ENCODE measurements at regions not wholly inside any gene's neighbourhood (a gene's known extent, or its start where the extent isn't known, plus 50 kb on each side); places are given as distances from the start of the nearest gene placed in this dataset.
"Not testable (repeated sequence)": the region's sequence is repeated elsewhere in the genome, so short reads cannot be mapped to it uniquely, and the experiment has no call there.

- FAIRE-seq (no peak), DNase-seq (ENCODE audit: extremely low spot score, insufficient read length, low read depth) (no peak)
Measured at GRCh38 chr5:89826938-89827337, 582.6 kb downstream of the CETN3 start.

DNA sequence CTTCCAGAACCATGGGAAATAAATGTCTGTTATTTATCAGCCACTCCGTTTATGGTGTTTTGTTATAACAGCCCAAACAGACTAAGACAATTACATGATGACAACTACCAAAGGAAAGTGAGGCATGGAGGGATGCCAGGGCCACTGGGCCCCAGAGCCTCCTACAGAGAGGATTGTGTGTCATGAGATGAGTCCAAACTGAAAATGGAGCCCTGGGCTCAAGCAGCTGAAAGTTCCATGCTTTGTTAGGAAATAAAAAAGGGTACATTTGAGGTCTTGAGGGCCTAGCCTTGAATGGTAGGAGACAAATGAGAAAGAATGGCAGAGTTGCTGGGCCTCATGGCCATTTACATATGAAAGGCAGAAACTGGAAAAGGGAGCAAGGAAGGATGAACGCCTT lies 586.5 kb downstream of the CETN3 start:
- DNase-seq (ENCODE audit: extremely low spot score, insufficient read length, low read depth) (no peak), FAIRE-seq (no peak)

- no peak for FAIRE-seq
- no peak for DNase-seq (ENCODE audit: extremely low spot score, insufficient read length, low read depth)
Measured at GRCh38 chr5:89817841-89818240, 591.7 kb downstream of the CETN3 start.

- FAIRE-seq = no peak
- DNase-seq (ENCODE audit: extremely low spot score, insufficient read length, low read depth) = no peak
Measured at GRCh38 chr5:89816038-89816437, 593.5 kb downstream of the CETN3 start.

DNA sequence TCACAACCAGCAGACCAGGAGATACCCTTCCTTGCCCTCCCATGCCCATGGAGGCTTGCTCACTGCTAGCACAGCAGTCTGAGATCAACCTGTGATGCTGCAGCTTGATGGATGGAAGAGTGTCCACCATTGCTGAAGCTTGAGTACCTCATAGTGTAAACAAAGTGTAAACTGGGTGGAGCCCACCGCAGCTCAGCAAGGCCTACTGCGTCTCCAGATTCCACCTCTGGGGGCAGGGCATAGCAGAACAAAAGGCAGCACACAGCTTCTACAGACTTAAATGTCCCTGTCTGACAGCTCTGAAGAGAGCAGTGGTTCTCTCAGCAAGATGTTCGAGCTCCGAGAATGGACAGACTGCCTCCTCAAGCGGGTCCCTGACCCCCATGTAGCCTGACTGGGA lies 608.8 kb downstream of the CETN3 start:
- not testable (repeated sequence) for FAIRE-seq; DNase-seq (ENCODE audit: extremely low spot score, insufficient read length, low read depth)

GRCh38 chr5:89794504-89794903 lies 615.1 kb downstream of the CETN3 start:
- DNase-seq (ENCODE audit: extremely low spot score, insufficient read length, low read depth); FAIRE-seq: not testable (repeated sequence)

DNA sequence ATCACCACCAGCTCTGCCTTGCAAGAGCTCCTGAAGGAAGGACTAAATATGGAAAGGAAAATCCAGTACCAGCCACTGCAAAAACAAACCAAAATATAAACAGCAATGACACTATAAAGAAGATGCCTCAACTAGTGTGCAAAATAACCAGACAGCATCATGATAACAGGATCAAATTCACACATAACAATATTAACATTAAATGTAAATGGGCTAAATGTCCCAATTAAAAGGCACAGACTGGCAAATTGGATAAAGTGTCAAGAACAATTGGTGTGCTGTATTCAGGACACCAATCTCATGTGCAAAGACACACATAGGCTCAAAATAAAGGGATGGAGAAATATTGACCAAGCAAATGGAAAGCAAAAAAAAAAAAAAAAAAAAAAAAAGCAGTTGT lies 629.8 kb downstream of the CETN3 start:
- not testable (repeated sequence) for FAIRE-seq; DNase-seq (ENCODE audit: extremely low spot score, insufficient read length, low read depth)

GRCh38 chr5:89777758-89778157 lies 631.8 kb downstream of the CETN3 start:
- no peak for FAIRE-seq
- no peak for DNase-seq (ENCODE audit: extremely low spot score, insufficient read length, low read depth)

DNA sequence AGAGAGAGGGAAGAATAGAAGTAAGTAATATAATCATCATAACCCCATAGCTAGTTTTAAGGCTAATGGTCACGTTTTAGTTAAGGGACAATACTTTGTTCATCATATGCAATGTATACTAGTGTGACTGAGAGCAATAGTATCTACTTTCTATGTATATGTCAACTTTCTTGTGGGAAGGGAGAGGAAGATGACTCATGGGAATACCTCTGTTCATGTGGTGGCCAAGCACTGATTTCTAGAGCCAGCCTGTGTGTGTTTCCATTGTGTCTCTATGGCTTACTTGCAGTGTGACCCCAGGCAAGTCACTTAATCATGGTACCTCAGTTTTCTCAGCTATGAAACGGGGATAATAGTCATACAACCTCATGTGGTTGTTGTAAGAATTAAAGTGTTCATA lies 639.6 kb downstream of the CETN3 start:
- DNase-seq (ENCODE audit: extremely low spot score, insufficient read length, low read depth) (no peak), FAIRE-seq (no peak)

GRCh38 chr5:89759802-89760201 lies 649.8 kb downstream of the CETN3 start:
- DNase-seq (ENCODE audit: extremely low spot score, insufficient read length, low read depth) = no peak
- FAIRE-seq = no peak

GRCh38 chr5:89758146-89758545 lies 651.4 kb downstream of the CETN3 start:
- DNase-seq (ENCODE audit: extremely low spot score, insufficient read length, low read depth) = no peak
- no peak for FAIRE-seq

GRCh38 chr5:89756955-89757354 lies 652.6 kb downstream of the CETN3 start:
- DNase-seq (ENCODE audit: extremely low spot score, insufficient read length, low read depth) (no peak), FAIRE-seq (no peak)

- DNase-seq (ENCODE audit: extremely low spot score, insufficient read length, low read depth) = no peak
- no peak for FAIRE-seq
Measured at GRCh38 chr5:89755024-89755423, 654.5 kb downstream of the CETN3 start.

DNA sequence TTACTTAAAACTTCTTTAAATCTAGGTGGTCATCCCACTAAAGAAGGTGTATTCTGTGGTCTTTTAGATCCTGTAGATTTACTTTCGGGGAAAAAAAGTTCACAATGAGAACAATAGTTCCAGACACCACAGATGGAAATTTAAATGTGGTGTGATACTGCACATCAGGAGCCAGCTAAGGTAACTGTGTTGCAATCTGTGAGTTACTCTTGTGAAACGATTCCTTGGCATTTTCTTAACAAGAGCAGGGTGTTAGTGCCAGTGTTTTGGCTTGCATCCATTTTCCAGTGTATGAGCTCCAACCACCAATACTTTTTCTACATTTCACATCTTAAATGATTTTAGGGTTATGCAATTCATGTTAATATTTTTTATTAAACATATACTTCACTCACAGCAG lies 674.5 kb downstream of the CETN3 start:
- DNase-seq (ENCODE audit: extremely low spot score, insufficient read length, low read depth) (no peak), FAIRE-seq (no peak)

GRCh38 chr5:89733772-89734171 lies 675.8 kb downstream of the CETN3 start:
- FAIRE-seq = no peak

GRCh38 chr5:89729623-89730301 lies 679.8 kb downstream of the CETN3 start:
- no peak for FAIRE-seq
- no peak for DNase-seq (ENCODE audit: extremely low spot score, insufficient read length, low read depth)

More at GRCh38 chr5:89733772-89734171, 675.8 kb downstream of the CETN3 start:
- DNase-seq (ENCODE audit: extremely low spot score, insufficient read length, low read depth) = no peak

DNA sequence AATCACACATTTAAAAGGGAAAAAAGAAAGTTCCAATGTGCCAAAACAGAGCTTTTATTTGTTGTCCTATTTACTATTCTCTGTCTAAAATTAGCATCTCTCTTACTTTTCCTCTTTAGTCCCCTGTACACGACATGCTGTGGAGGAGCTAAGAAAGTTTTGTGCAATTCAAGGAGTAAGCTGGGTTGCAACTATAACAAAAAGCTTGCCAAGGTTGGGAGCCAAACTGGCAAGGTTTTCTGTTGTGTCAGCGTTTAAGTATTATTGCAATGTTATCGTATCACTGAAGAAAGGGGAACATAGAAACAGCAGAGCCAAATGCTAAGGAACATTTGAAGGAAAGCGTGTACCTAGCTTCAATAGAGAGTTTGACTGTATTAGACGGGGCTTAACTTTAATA lies 680.8 kb downstream of the CETN3 start:
- no peak for DNase-seq (ENCODE audit: extremely low spot score, insufficient read length, low read depth)
- no peak for FAIRE-seq

- DNase-seq (ENCODE audit: extremely low spot score, insufficient read length, low read depth) (no peak), FAIRE-seq (no peak)
Measured at GRCh38 chr5:89728134-89728533, 681.4 kb downstream of the CETN3 start.

- FAIRE-seq = no peak
- DNase-seq (ENCODE audit: extremely low spot score, insufficient read length, low read depth) = no peak
Measured at GRCh38 chr5:89724379-89725095, 685.0 kb downstream of the CETN3 start.

- DNase-seq (ENCODE audit: extremely low spot score, insufficient read length, low read depth) = no peak
- FAIRE-seq = no peak
Measured at GRCh38 chr5:89723907-89724306, 685.6 kb downstream of the CETN3 start.

DNA sequence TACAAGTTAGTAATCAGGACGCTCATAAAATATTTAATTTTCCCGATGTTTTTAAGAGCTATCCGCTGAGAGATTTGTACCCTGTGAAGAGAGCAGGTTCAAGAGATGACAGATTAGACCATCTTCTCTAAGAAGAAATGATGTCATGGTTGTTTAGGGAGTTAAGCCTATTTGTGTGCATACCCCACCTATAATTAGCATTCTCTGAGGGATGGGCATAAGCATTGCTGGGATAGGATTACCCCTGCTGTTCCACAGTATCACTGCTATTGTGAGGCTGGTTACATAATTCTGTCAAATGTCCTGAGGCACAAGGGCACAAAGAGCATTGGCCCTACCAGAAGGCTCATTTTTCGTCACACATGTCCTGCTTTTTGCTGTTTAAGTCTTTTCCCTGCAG lies 687.0 kb downstream of the CETN3 start:
- DNase-seq (ENCODE audit: extremely low spot score, insufficient read length, low read depth) (no peak), FAIRE-seq (no peak)

DNA sequence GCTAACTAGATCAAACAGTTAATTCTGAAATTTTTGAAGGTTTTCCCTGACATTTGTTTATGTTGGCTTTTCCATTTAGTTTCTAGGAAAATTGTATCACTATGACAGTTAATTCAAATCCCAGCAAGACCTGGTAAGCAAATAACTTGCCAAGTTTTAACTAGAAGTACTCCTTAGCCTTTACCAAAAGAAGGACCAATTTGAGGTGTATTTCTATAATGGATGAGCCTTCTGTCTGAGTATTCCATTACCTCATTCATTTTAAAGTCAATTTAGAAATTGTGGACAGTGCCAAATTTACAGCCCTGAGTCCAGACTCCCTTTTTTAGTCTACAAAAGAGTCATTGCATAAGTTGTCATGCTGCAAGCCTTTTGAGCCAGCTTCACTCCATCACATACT lies 687.6 kb downstream of the CETN3 start:
- FAIRE-seq (no peak), DNase-seq (ENCODE audit: extremely low spot score, insufficient read length, low read depth) (no peak)
